T-cell (primary cell): ENCODE measurements at regions not wholly inside any gene's neighbourhood (a gene's known extent, or its start where the extent isn't known, plus 50 kb on each side); places are given as distances from the start of the nearest gene placed in this dataset.

Experiments
- ATAC-seq, 4 experiments: fragments of 200-7000 bp in 3 of 4; fragments of 150-1000 bp in 1 of 4; cut with Tn5 transposase; replicated peaks in 1 of 4; 1 replicate in 3 of 4; 2 replicates in 1 of 4; pipeline ENCODE4 v1.10.0; 2021; ENCODE audit warnings: moderate library complexity in 3 of 4, mild to moderate bottlenecking in 2 of 4, moderate number of reproducible peaks in 1 of 4
- CTCF ChIA-PET, 2 donors: fragments of 300-600 bp; sonication (Branson Sonifier 250); formaldehyde crosslinking; loops; one replicate each; lab custom pipeline; 2022; ENCODE audit warnings: antibody characterized with exemption in 2 of 2; lab: Charles Lee
- POLR2A ChIA-PET, 2 donors: fragments of 300-600 bp; sonication (Branson Sonifier 250); formaldehyde crosslinking; loops; one replicate each; lab custom pipeline; 2022; ENCODE audit warnings: antibody characterized with exemption in 2 of 2; lab: Charles Lee
- DNase-seq, 35 experiments: peaks; one replicate each; pipeline versions ENCODE4 v3.0.0 to v3.0.0-alpha.2; 2013 to 2023
- H3K27ac ChIP-seq: one replicate; pipeline ENCODE4 v1.5.1; 2013; ENCODE audit warnings: low read length
- H3K27me3 ChIP-seq, 2 experiments: replicated peaks in 1 of 2; 1 replicate in 1 of 2; 2 replicates in 1 of 2; pipeline versions ENCODE4 v1.6.1 to v1.7.0; 2013; ENCODE audit warnings: low read length in 1 of 2, mixed read lengths in 1 of 2; ENCODE audit not compliant: control insufficient read depth in 2 of 2, insufficient read depth in 2 of 2; ENCODE audit errors: extremely low read depth in 1 of 2
- H3K36me3 ChIP-seq, 2 donors: 1 replicate in 1 of 2; 2 replicates in 1 of 2; pipeline versions ENCODE4 v1.6.1 to v1.7.0; 2013; ENCODE audit warnings: low read length in 1 of 2; ENCODE audit not compliant: control insufficient read depth in 2 of 2, insufficient read depth in 1 of 2; ENCODE audit errors: extremely low read depth in 1 of 2
- H3K4me1 ChIP-seq, 2 experiments: 1 replicate in 1 of 2; 2 replicates in 1 of 2; pipeline versions ENCODE4 v1.6.1 to v1.7.0; 2013; ENCODE audit warnings: low read length in 2 of 2, mixed read lengths in 1 of 2; ENCODE audit not compliant: insufficient read depth in 2 of 2, control insufficient read depth in 1 of 2; ENCODE audit errors: extremely low read depth in 1 of 2
- H3K4me3 ChIP-seq, 2 donors: 1 replicate in 1 of 2; 2 replicates in 1 of 2; pipeline versions ENCODE4 v1.5.1 to v1.7.0; 2013; ENCODE audit warnings: mild to moderate bottlenecking in 2 of 2, low read length in 1 of 2, moderate library complexity in 1 of 2; ENCODE audit not compliant: control insufficient read depth in 1 of 2; ENCODE audit errors: extremely low read depth in 1 of 2
- H3K9me3 ChIP-seq: 2 replicates; pipeline ENCODE4 v1.7.0; 2013
- H3K27ac Mint-ChIP-seq, 2 donors: one replicate each; pipeline ENCODE4 v1.8.0; 2020 to 2021; ENCODE audit warnings: mild to moderate bottlenecking in 2 of 2, mixed read lengths in 2 of 2
- H3K27me3 Mint-ChIP-seq, 2 donors: one replicate each; pipeline ENCODE4 v1.8.0; 2021 to 2022; ENCODE audit warnings: mixed read lengths in 2 of 2
- H3K36me3 Mint-ChIP-seq: one replicate; pipeline ENCODE4 v1.8.0; 2021; ENCODE audit warnings: mixed read lengths
- H3K4me1 Mint-ChIP-seq, 3 donors: one replicate each; pipeline ENCODE4 v1.8.0; 2020 to 2022; ENCODE audit warnings: mixed read lengths in 3 of 3, mild to moderate bottlenecking in 1 of 3
- H3K4me3 Mint-ChIP-seq, 3 donors: one replicate each; pipeline ENCODE4 v1.8.0; 2020 to 2022; ENCODE audit warnings: mild to moderate bottlenecking in 3 of 3, mixed read lengths in 3 of 3, moderate library complexity in 3 of 3
- H3K9me3 Mint-ChIP-seq, 3 donors: one replicate each; pipeline ENCODE4 v1.8.0; 2020 to 2022; ENCODE audit warnings: mixed read lengths in 3 of 3
- WGBS: methylation state at CpG from one replicate; pipeline ENCODE4 v1.1.5; 2013; ENCODE audit warnings: missing lambda C conversion rate; ENCODE audit not compliant: insufficient coverage; 5-methylcytosine and 5-hydroxymethylcytosine counted together

GRCh38 chr5:6216471-6217075, 161.8 kb downstream of the MED10 start:
- POLR2A ChIA-PET, result no interaction called here
- 96% methylated on average over 7 of the region's 9 CpGs for WGBS
- no peak for DNase-seq
- Mint-ChIP-seq H3K27me3 (peaks cover 3 to 8% of the 10 kb centered on the region in 2 donors), H3K9me3 (peaks cover 0 to 14% (median 4%) of the 10 kb centered on the region in 3 donors), H3K4me3 (no peak overlapping the region), H3K27ac (no peak overlapping the region), H3K36me3 (no peaks in the 10 kb centered on the region), H3K4me1 (no peaks in the 10 kb centered on the region)
- CTCF ChIA-PET, result no interaction called here
- H3K27me3 ChIP-seq, result peaks cover 0 to 26% of the 10 kb centered on the region in 2 experiments
- H3K36me3 ChIP-seq, result no peaks in the 10 kb centered on the region
- H3K4me1 ChIP-seq, result no peaks in the 10 kb centered on the region
- no peak overlapping the region for H3K27ac ChIP-seq
- no peak overlapping the region for H3K4me3 ChIP-seq
- H3K9me3 ChIP-seq, result no peaks in the 10 kb centered on the region
- ATAC-seq, result no peak

GRCh38 chr5:6215891-6216290, 162.5 kb downstream of the MED10 start:
- peaks cover 0 to 22% of the 10 kb centered on the region in 2 experiments for H3K27me3 ChIP-seq
- no peak overlapping the region for H3K4me3 Mint-ChIP-seq
- no peaks in the 10 kb centered on the region for H3K9me3 ChIP-seq
- POLR2A ChIA-PET, result no interaction called here
- peaks cover 3 to 8% of the 10 kb centered on the region in 2 donors for H3K27me3 Mint-ChIP-seq
- H3K27ac Mint-ChIP-seq, result no peak overlapping the region
- no peak for DNase-seq
- CTCF ChIA-PET, result no interaction called here
- H3K4me3 ChIP-seq, result no peak overlapping the region
- peaks cover 0 to 14% (median 4%) of the 10 kb centered on the region in 3 donors for H3K9me3 Mint-ChIP-seq
- WGBS, result 81% methylated on average over 7 of the region's 8 CpGs
- no peaks in the 10 kb centered on the region for H3K4me1 Mint-ChIP-seq
- no peaks in the 10 kb centered on the region for H3K36me3 Mint-ChIP-seq
- no peaks in the 10 kb centered on the region for H3K36me3 ChIP-seq
- no peak for ATAC-seq
- H3K4me1 ChIP-seq, result no peaks in the 10 kb centered on the region
- H3K27ac ChIP-seq, result no peak overlapping the region

- Histone ChIP-seq H3K4me3 (no peak overlapping the region), H3K27me3 (peaks cover 0 to 11% of the 10 kb centered on the region in 2 experiments), H3K27ac (no peak overlapping the region), H3K4me1 (no peaks in the 10 kb centered on the region), H3K9me3 (no peaks in the 10 kb centered on the region), H3K36me3 (no peaks in the 10 kb centered on the region)
- peaks cover 0 to 5% of the 10 kb centered on the region in 2 donors for H3K27me3 Mint-ChIP-seq
- ChIA-PET CTCF (no interaction called here), POLR2A (no interaction called here)
- no peaks in the 10 kb centered on the region for H3K36me3 Mint-ChIP-seq
- DNase-seq, result no peak
- no peak for ATAC-seq
- WGBS, result no CpG with 5 or more reads among the region's 1 CpG
- H3K27ac Mint-ChIP-seq, result no peak overlapping the region
- H3K4me1 Mint-ChIP-seq, result no peaks in the 10 kb centered on the region
- H3K9me3 Mint-ChIP-seq, result peaks cover 0 to 14% (median 4%) of the 10 kb centered on the region in 3 donors
- no peak overlapping the region for H3K4me3 Mint-ChIP-seq
Observed at GRCh38 chr5:6212244-6212643, 166.1 kb downstream of the MED10 start.

GRCh38 chr5:6206501-6206900, 171.8 kb downstream of the MED10 start:
- Mint-ChIP-seq H3K9me3 (no peaks in the 10 kb centered on the region), H3K27ac (no peak overlapping the region), H3K27me3 (peaks cover 0 to 8% of the 10 kb centered on the region in 2 donors), H3K4me1 (no peaks in the 10 kb centered on the region), H3K36me3 (no peaks in the 10 kb centered on the region), H3K4me3 (no peak overlapping the region)
- WGBS, result no CpG with 5 or more reads among the region's 1 CpG
- Histone ChIP-seq H3K27ac (no peak overlapping the region), H3K4me3 (no peak overlapping the region), H3K36me3 (no peaks in the 10 kb centered on the region), H3K9me3 (no peaks in the 10 kb centered on the region), H3K27me3 (peaks cover 0 to 7% of the 10 kb centered on the region in 2 experiments), H3K4me1 (no peaks in the 10 kb centered on the region)
- DNase-seq (no peak), ATAC-seq (no peak)
- ChIA-PET POLR2A (no interaction called here), CTCF (no interaction called here)

GRCh38 chr5:6202968-6203365, 175.4 kb downstream of the MED10 start:
- 88% methylated on average over 3 of the region's 4 CpGs for WGBS
- no peak overlapping the region for H3K27ac ChIP-seq
- H3K9me3 ChIP-seq, result no peaks in the 10 kb centered on the region
- H3K4me3 ChIP-seq, result no peak overlapping the region
- H3K27ac Mint-ChIP-seq, result no peak overlapping the region
- no peaks in the 10 kb centered on the region for H3K36me3 Mint-ChIP-seq
- ChIA-PET POLR2A (no interaction called here), CTCF (no interaction called here)
- H3K9me3 Mint-ChIP-seq, result peaks cover 0 to 4% (median 0%) of the 10 kb centered on the region in 3 donors
- peaks cover 2 to 12% of the 10 kb centered on the region in 2 donors for H3K27me3 Mint-ChIP-seq
- ATAC-seq, result no peak
- H3K27me3 ChIP-seq, result peaks cover 0 to 15% of the 10 kb centered on the region in 2 experiments
- no peaks in the 10 kb centered on the region for H3K4me1 Mint-ChIP-seq
- DNase-seq, result no peak
- H3K4me1 ChIP-seq, result no peaks in the 10 kb centered on the region
- no peaks in the 10 kb centered on the region for H3K36me3 ChIP-seq
- no peak overlapping the region for H3K4me3 Mint-ChIP-seq

GRCh38 chr5:6202149-6202967, 176.0 kb downstream of the MED10 start:
- Histone ChIP-seq H3K36me3 (no peaks in the 10 kb centered on the region), H3K27ac (no peak overlapping the region), H3K9me3 (no peaks in the 10 kb centered on the region), H3K4me1 (no peaks in the 10 kb centered on the region), H3K27me3 (peaks cover 0 to 18% of the 10 kb centered on the region in 2 experiments), H3K4me3 (no peak overlapping the region)
- DNase-seq (no peak), ATAC-seq (no peak)
- no peak overlapping the region for H3K4me3 Mint-ChIP-seq
- 65% methylated on average over 5 of the region's 6 CpGs for WGBS
- H3K9me3 Mint-ChIP-seq, result peaks cover 0 to 4% (median 0%) of the 10 kb centered on the region in 3 donors
- H3K36me3 Mint-ChIP-seq, result no peaks in the 10 kb centered on the region
- ChIA-PET CTCF (no interaction called here), POLR2A (no interaction called here)
- no peaks in the 10 kb centered on the region for H3K4me1 Mint-ChIP-seq
- H3K27me3 Mint-ChIP-seq, result peaks cover 3 to 14% of the 10 kb centered on the region in 2 donors
- no peak overlapping the region for H3K27ac Mint-ChIP-seq
